ENCODE measurements at regions not wholly inside any gene's neighbourhood (a gene's known extent, or its start where the extent isn't known, plus 50 kb on each side); places are given as distances from the start of the nearest gene placed in this dataset.

DNA sequence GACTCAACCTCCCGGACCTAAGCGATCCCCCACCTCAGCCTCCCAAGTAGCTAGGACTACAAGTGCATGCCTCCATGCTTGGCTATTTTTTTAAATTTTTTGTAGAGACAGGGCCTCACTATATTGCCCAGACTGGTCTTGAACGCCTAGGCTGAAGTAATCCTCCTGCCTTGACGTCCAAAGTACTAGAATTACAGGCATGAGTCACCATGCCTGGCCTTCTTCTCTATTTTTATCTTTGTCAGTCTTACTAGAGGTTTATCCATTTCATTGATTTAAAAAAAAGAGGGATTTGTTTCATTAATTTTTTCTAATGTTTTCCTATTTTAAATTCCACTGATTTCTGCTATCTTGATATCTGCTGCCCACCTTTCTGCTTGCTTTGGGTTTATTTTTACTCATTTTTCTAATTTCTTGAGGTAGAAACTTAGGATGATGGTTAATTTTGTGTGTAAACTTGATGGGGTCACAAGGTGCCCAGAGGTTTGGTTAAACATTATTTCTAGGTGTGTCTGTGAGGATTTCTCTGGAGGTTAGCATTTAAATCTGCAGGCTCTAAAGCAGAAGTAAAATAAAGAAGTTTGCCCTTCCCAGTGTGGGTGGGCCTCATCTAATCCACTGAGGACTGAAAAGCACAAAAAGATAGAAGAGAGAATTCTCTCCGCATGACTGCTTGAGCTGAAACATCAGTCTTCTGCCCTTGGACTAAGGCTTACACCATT is 116.2 kb upstream of the DCLK2 start:
- TF ChIP-seq, protein P1, sequence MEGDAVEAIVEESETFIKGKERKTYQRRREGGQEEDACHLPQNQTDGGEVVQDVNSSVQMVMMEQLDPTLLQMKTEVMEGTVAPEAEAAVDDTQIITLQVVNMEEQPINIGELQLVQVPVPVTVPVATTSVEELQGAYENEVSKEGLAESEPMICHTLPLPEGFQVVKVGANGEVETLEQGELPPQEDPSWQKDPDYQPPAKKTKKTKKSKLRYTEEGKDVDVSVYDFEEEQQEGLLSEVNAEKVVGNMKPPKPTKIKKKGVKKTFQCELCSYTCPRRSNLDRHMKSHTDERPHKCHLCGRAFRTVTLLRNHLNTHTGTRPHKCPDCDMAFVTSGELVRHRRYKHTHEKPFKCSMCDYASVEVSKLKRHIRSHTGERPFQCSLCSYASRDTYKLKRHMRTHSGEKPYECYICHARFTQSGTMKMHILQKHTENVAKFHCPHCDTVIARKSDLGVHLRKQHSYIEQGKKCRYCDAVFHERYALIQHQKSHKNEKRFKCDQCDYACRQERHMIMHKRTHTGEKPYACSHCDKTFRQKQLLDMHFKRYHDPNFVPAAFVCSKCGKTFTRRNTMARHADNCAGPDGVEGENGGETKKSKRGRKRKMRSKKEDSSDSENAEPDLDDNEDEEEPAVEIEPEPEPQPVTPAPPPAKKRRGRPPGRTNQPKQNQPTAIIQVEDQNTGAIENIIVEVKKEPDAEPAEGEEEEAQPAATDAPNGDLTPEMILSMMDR (IDR thresholded peaks at IDR 0.05; ENCODE audit: control insufficient read depth, extremely low read depth, insufficient read depth) = no peak
- no peak for DNase-seq (ENCODE audit: low read depth)
- H3K4me3 ChIP-seq (ENCODE audit: low read depth, low read length) = no peak overlapping the region

DNA sequence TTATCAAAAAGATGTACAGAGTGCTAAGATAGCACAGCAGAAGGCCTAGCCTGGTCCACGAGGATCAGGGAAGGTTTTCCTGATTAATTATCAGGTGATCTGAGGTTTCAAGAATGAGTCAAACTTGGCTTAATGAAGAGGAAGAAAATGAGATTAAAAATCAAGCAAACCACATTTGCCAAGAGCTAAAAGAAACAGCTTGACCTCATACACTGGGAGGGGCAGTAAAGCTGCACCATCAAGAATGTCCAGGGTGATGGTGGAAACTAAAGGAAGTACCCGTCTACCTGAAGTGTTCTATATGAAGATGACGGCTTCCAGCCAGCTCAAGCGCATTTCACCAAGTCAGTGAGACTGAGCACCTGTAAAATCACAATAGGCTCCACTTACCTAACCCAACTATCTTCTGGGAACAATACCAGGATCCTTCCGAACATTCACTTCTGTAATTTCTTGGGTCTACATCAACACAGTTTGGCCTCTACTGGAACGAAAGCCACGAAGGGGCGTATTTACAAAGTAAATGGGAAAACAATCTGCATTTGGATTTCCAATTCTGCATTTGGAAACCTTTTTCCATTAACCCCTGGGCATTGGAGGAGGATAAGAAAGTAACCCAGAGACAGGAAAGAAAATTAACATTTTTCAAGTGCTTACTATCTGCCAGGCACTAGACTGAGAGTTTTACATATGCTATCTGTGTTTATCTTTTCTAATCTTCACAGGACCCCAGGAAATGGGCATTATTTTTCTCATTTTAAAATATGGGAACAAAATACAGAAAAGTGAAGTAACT is 114.0 kb upstream of the DCLK2 start:
- H3K4me3 ChIP-seq (ENCODE audit: low read depth, low read length) = no peak overlapping the region
- TF ChIP-seq, protein P1 (IDR thresholded peaks at IDR 0.05; ENCODE audit: control insufficient read depth, extremely low read depth, insufficient read depth) = no peak
- no peak for DNase-seq (ENCODE audit: low read depth)

DNA sequence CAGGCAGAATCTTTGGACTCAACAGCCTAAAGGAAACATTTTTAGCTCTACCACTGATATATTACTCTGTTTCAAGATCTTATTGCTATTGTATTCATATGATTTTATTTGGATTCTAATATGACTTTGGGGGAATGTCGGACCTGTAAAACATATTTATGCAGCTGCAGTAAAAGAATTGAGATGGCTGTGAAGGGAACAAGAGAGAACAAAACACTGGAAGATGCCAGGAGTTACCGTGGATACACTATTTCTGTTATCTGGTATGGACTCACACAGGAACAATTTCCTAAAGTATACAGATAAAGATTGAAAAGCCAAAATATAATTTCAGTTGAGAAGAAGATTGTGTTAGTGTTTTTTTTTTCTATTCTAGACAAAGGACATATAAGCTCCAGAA is 113.0 kb upstream of the DCLK2 start:
- no peak overlapping the region for H3K4me3 ChIP-seq (ENCODE audit: low read depth, low read length)
- TF ChIP-seq, protein P1 (IDR thresholded peaks at IDR 0.05; ENCODE audit: control insufficient read depth, extremely low read depth, insufficient read depth) = no peak
- no peak for DNase-seq (ENCODE audit: low read depth)

DNA sequence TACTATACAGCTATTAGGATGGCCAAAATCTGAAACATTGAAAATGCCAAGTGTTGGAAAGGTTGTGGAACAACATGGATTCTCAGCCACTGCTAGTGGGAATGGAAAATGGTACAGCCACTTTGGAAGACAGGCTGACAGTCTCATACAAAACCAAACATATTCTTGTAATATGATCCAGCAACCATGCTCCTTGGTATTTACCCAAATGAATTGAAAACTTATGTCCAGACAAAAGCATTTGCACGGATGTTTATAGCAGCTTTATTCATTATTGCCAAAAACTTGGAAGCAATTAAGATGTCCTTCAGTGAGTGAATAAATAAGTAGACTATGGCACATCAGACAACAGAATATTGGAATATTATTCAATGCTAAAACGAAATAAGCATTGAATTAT is 105.8 kb upstream of the DCLK2 start:
- TF ChIP-seq, protein P1 (IDR thresholded peaks at IDR 0.05; ENCODE audit: control insufficient read depth, extremely low read depth, insufficient read depth) = no peak
- H3K4me3 ChIP-seq (ENCODE audit: low read depth, low read length) = no peak overlapping the region
- DNase-seq (ENCODE audit: low read depth) = no peak

DNA sequence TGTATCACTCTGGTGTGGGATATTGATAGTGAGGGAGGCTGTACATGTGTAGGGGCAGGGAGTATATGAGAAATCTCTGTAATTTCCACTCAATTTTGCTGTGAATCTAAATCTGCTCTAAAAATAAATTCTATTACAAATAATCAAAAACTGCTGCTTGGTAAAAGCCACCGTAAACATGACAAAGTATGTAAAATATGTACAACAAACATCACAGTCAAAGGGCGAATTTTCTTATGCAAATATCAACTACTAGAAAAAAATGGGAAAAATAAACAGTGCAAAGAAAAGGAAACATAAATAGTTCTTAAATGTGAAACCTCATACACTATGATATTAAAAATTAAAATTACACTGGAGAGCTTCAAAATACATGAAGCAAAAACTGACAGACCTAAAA is 105.1 kb upstream of the DCLK2 start:
- H3K4me3 ChIP-seq (ENCODE audit: low read depth, low read length) = no peak overlapping the region
- DNase-seq (ENCODE audit: low read depth) = no peak
- TF ChIP-seq, protein P1 (IDR thresholded peaks at IDR 0.05; ENCODE audit: control insufficient read depth, extremely low read depth, insufficient read depth) = no peak

DNA sequence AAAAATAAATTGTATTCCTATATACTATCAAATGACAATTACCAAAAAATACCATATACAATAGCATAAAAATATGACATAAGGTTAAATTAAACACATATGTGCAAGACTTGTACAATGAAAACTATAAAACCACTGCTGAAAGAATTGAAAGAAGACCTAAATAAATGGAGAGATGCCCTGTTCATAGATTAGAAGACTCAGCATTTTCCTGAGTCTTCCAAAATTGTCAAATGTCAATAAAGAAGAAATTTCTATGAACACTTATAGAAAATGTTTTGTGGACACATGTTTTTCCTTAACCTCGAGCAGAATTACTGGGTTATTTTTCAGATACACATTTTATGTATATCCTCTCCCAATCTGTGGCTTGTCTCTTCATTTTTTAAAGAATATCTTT is 103.1 kb upstream of the DCLK2 start:
- no peak for DNase-seq (ENCODE audit: low read depth)
- TF ChIP-seq, protein P1 (IDR thresholded peaks at IDR 0.05; ENCODE audit: control insufficient read depth, extremely low read depth, insufficient read depth) = no peak
- H3K4me3 ChIP-seq (ENCODE audit: low read depth, low read length) = no peak overlapping the region
